Thoracic aorta (tissue), 2 donors: ENCODE measurements at regions not wholly inside any gene's neighbourhood (a gene's known extent, or its start where the extent isn't known, plus 50 kb on each side); places are given as distances from the start of the nearest gene placed in this dataset.

Source experiments
- ATAC-seq: fragments of 150-250 bp; one replicate; pipeline ENCODE4 v1.8.0; 2017; ENCODE audit warnings: low read depth; ENCODE audit not compliant: insufficient number of reproducible peaks, low FRiP score
- DNase-seq: peaks from one replicate; pipeline ENCODE4 v3.0.0-alpha.2; 2020; ENCODE audit warnings: low spot score
- H3K27ac ChIP-seq, 2 donors: fragments of 200-600 bp; sonication (generic); 1 replicate in 1 of 2; 2 replicates in 1 of 2; pipeline ENCODE4 v1.5.1; 2016; ENCODE audit warnings: mild to moderate bottlenecking in 2 of 2, moderate library complexity in 2 of 2
- H3K27me3 ChIP-seq: fragments of 200-600 bp; sonication (generic); replicated peaks from 2 replicates; pipeline ENCODE4 v1.6.0; 2016; ENCODE audit warnings: mild to moderate bottlenecking; ENCODE audit not compliant: insufficient read depth
- H3K36me3 ChIP-seq: fragments of 200-600 bp; sonication (generic); one replicate; pipeline ENCODE4 v1.5.1; 2016
- H3K4me1 ChIP-seq, 2 donors: fragments of 200-600 bp; sonication (generic); 1 replicate in 1 of 2; 2 replicates in 1 of 2; pipeline versions ENCODE4 v1.5.1 to v1.6.0; 2016; ENCODE audit warnings: low read depth in 2 of 2, mild to moderate bottlenecking in 1 of 2; ENCODE audit not compliant: control insufficient read depth in 1 of 2
- H3K4me3 ChIP-seq: fragments of 200-600 bp; sonication (generic); 2 replicates; pipeline ENCODE4 v1.5.1; 2016; ENCODE audit warnings: mild to moderate bottlenecking
- H3K9me3 ChIP-seq: fragments of 200-600 bp; sonication (generic); 2 replicates; pipeline ENCODE4 v1.5.1; 2016
- TF ChIP-seq, protein P1 (sequence below): fragments of 200-600 bp; sonication (generic); IDR thresholded peaks from one replicate; pipeline ENCODE4 v1.5.1; 2019; ENCODE audit warnings: antibody characterized with exemption

DNA sequence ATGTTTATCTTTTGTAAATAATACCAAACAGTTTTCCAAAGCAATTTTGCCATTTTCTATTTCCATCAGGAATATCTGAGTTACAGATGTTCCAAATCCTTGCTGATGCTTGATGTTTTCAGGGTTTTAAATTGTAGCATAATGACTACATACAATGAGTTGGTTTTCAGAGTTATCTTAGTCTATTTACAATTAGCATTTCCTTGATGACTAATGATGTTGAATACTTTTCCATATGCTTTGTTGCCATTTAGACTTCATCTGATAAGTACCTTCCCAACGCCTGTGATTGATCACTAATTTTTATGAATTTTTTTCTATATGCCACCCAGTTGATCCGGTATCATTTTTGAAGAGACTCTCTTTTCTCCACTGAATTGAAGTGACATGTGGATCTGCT, 102.3 kb downstream of the SLC25A46 start:
- Histone ChIP-seq H3K36me3 (no peaks in the 10 kb centered on the region), H3K27ac (no peak overlapping the region), H3K4me1 (no peaks in the 10 kb centered on the region), H3K4me3 (no peak overlapping the region), H3K27me3 (no peaks in the 10 kb centered on the region), H3K9me3 (no peaks in the 10 kb centered on the region)
- ATAC-seq, result no peak
- no peak for DNase-seq
- TF ChIP-seq, protein P1, sequence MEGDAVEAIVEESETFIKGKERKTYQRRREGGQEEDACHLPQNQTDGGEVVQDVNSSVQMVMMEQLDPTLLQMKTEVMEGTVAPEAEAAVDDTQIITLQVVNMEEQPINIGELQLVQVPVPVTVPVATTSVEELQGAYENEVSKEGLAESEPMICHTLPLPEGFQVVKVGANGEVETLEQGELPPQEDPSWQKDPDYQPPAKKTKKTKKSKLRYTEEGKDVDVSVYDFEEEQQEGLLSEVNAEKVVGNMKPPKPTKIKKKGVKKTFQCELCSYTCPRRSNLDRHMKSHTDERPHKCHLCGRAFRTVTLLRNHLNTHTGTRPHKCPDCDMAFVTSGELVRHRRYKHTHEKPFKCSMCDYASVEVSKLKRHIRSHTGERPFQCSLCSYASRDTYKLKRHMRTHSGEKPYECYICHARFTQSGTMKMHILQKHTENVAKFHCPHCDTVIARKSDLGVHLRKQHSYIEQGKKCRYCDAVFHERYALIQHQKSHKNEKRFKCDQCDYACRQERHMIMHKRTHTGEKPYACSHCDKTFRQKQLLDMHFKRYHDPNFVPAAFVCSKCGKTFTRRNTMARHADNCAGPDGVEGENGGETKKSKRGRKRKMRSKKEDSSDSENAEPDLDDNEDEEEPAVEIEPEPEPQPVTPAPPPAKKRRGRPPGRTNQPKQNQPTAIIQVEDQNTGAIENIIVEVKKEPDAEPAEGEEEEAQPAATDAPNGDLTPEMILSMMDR, result no peak

DNA sequence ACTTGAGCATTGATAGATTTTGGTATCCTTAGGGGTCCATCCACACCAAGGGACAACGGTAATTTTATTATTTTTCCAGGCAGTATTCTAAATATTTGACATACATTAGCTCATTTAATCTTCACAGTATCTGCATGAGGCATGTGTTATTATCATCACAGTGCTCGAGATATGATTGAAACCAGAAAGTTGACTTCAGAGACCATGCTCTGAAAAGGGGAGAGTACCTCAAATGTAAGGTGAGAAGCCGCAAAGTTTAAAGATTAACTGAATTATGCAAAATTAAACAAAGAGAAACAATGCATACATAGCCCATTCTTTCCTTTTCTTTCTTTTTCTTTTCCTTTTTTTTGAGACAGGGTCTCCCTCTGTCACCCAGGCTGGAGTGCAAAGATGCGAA, 104.1 kb downstream of the SLC25A46 start:
- no peak for DNase-seq
- TF ChIP-seq, protein P1, result no peak

DNA sequence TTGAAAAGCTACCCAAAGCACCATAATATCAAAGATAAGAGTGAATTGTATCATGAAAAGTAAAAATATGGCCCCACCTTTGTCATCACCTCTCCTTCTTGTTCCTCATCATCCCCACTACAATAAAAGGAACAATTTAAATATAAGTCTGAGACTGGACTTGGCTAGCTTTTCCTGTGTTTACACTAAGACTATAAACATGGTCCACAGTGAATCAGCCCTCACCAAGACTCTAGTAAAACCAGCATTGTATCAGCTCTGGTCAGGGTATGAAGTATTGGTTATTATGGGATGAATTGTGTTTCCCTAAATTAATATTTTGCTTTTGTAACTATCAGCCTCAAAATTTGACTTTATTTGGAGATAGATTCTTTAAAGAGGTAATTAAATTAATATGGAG, 105.4 kb downstream of the SLC25A46 start:
- TF ChIP-seq, protein P1, result no peak
- Histone ChIP-seq H3K27me3 (no peaks in the 10 kb centered on the region), H3K4me1 (no peaks in the 10 kb centered on the region), H3K4me3 (no peak overlapping the region), H3K27ac (no peak overlapping the region), H3K9me3 (peaks cover 4% of the 10 kb centered on the region), H3K36me3 (no peaks in the 10 kb centered on the region)
- ATAC-seq (no peak), DNase-seq (no peak)

More for the DNA sequence above, 104.1 kb downstream of the SLC25A46 start:
- Histone ChIP-seq H3K4me1 (no peaks in the 10 kb centered on the region), H3K36me3 (no peaks in the 10 kb centered on the region), H3K27me3 (no peaks in the 10 kb centered on the region), H3K4me3 (no peak overlapping the region), H3K9me3 (no peaks in the 10 kb centered on the region), H3K27ac (no peak overlapping the region)
- no peak for ATAC-seq

DNA sequence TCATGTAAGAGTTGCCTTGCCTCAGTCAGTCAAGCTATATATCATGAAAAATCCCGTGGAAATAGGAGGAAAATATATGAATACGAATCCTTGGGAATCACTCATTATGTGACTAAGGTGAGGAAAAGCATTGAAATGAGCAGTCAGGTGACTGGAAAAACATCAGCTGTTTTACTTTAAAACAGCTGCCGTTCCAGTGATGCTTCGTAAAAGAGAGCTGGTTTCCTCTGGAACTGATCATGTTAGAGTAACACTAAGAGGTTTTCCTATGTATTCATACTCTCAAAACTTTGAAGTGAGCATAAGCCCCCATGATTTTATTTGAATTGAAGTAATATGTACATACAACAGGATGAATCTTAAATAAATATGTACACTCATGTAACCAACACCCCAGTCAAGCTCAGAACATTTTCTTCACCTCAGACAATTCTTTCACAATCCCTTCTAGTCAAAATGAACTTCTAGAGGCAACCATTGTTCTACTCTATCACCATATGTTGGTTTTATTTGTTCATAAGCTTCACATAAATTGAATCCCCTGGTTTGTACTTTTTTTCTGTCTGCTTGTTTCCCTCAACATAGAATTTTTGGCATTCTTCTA, 107.7 kb downstream of the SLC25A46 start:
- DNase-seq (no peak), ATAC-seq (no peak)
- Histone ChIP-seq H3K4me1 (no peaks in the 10 kb centered on the region), H3K36me3 (no peaks in the 10 kb centered on the region), H3K4me3 (no peak overlapping the region), H3K27ac (no peak overlapping the region), H3K27me3 (no peaks in the 10 kb centered on the region), H3K9me3 (peaks cover 4% of the 10 kb centered on the region)
- TF ChIP-seq, protein P1, result no peak

DNA sequence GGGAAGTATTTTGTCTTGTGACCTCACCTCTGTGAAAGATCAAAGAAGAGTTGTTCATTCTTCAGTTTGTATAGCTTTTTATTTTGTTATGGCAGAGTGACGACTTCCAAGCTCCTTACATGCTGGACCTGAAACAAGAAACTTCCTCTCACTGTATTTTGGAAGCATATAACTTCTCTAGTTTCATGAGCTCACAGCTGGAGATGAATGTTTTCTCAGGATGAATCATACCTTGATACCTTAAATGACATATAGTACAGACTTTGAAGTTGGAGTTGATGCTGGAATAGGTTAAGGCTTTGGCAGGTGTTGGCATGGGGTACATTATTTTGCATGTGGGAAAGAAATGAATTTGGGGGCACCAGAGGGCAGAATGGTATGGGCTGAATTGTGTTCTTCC, 112.5 kb downstream of the SLC25A46 start:
- ATAC-seq, result no peak
- TF ChIP-seq, protein P1, result no peak
- no peak overlapping the region for H3K27ac ChIP-seq

More for the DNA sequence above, 112.5 kb downstream of the SLC25A46 start:
- no peak for DNase-seq
- H3K9me3 ChIP-seq, result peaks cover 4% of the 10 kb centered on the region
- no peak overlapping the region for H3K4me3 ChIP-seq
- no peaks in the 10 kb centered on the region for H3K4me1 ChIP-seq
- no peaks in the 10 kb centered on the region for H3K36me3 ChIP-seq
- no peaks in the 10 kb centered on the region for H3K27me3 ChIP-seq
